ENCODE measurements at regions not wholly inside any gene's neighbourhood (a gene's known extent, or its start where the extent isn't known, plus 50 kb on each side); places are given as distances from the start of the nearest gene placed in this dataset.

DNA sequence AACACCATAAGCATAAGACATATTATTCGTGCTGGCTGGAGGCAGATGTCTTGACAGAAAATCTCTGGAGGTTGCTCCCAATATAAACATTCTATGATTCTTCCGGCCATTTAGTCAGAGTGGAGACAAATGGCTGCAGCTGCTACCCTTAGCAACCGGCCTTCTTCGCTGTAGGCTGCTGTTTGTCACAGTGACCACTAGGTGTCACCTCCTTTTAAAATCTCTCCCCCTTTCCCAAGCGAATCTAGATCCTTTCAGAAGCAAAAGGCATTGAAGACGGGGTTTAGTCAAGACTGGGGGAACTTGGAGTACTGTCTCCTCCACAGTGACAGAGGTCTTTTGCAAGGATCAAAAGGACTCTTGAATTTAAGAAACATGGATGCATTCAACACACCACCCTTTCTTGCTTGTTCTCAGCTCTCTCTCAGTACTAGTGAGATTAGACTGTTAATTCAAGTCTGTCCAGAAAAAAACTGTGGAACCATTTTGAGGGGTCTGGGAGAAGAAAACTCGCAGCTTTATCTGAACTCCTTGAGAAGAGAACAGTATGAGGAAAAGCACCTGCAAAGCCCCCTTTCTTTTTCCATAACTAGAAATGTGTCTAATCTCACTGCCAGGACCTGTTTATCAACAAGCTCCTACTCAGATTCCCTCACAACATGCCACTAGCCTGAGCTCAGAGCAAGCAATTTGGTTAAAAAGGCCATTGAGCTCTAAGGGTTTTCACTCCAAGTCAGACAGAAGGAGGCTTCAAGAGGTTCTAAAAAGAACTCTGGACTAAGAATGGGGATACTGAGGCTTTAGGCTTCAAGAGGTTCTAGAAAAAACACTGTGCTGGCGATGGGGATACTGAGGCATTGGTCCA, 408.3 kb upstream of the PLXNA2 start:
- Histone ChIP-seq H3K9me3 (replicated peaks in 1 of 2; ENCODE audit: control insufficient read depth in 1 of 2, insufficient read depth in 1 of 2, low read length in 2 of 2) (no peaks in the 10 kb centered on the region), H2AFZ (ENCODE audit: insufficient read depth, low read depth, low read length, poor library complexity, severe bottlenecking) (no peak overlapping the region), H3K36me3 (replicated peaks in 1 of 2; ENCODE audit: control insufficient read depth in 1 of 2, insufficient read depth in 2 of 2, low read length in 2 of 2) (no peaks in the 10 kb centered on the region), H3K27me3 (ENCODE audit: control insufficient read depth in 2 of 2, insufficient read depth in 2 of 2, low read length in 2 of 2) (no peaks in the 10 kb centered on the region), H3K9ac (ENCODE audit: insufficient read depth, low read length, poor library complexity, severe bottlenecking) (no peak overlapping the region), H3K4me3 (replicated peaks in 1 of 3; ENCODE audit: low read depth in 2 of 3, low read length in 3 of 3) (no peak overlapping the region), H3K4me1 (ENCODE audit: control insufficient read depth in 1 of 2, insufficient read depth in 2 of 2, low read length in 2 of 2) (no peaks in the 10 kb centered on the region), H3K27ac (ENCODE audit: low read depth in 1 of 2, low read length in 2 of 2) (no peak overlapping the region), H4K20me1 (ENCODE audit: insufficient read depth, low read length) (no peaks in the 10 kb centered on the region), H3K79me2 (ENCODE audit: insufficient read depth, low read length) (no peaks in the 10 kb centered on the region), H3K4me2 (replicated peaks; ENCODE audit: extremely low read depth, low read length, poor library complexity, severe bottlenecking) (no peak overlapping the region)
- Mint-ChIP-seq H3K27me3 (ENCODE audit: low read depth in 3 of 3) (peaks cover 3 to 4% (median 4%) of the 10 kb centered on the region in 3 donors), H3K4me1 (no peaks in the 10 kb centered on the region), H3K36me3 (no peaks in the 10 kb centered on the region), H3K9me3 (no peaks in the 10 kb centered on the region), H3K27ac (no peak overlapping the region), H3K4me3 (no peak overlapping the region)
- intact Hi-C loops (cut with micrococcal nuclease) = loop anchor here in 1 of 2 donors (5.0 kb wide), 1 partner anchor 915 kb away; no protein-coding TSS in a partner anchor
- WGBS (ENCODE audit: insufficient coverage) = no CpG with 5 or more reads among the region's 8 CpGs
- TF ChIP-seq, protein P1, sequence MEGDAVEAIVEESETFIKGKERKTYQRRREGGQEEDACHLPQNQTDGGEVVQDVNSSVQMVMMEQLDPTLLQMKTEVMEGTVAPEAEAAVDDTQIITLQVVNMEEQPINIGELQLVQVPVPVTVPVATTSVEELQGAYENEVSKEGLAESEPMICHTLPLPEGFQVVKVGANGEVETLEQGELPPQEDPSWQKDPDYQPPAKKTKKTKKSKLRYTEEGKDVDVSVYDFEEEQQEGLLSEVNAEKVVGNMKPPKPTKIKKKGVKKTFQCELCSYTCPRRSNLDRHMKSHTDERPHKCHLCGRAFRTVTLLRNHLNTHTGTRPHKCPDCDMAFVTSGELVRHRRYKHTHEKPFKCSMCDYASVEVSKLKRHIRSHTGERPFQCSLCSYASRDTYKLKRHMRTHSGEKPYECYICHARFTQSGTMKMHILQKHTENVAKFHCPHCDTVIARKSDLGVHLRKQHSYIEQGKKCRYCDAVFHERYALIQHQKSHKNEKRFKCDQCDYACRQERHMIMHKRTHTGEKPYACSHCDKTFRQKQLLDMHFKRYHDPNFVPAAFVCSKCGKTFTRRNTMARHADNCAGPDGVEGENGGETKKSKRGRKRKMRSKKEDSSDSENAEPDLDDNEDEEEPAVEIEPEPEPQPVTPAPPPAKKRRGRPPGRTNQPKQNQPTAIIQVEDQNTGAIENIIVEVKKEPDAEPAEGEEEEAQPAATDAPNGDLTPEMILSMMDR (IDR thresholded peaks at IDR 0.05) = peak; percentile 81
- DNase-seq = peak in 2 of 3 donors; percentile 16 to 20

DNA sequence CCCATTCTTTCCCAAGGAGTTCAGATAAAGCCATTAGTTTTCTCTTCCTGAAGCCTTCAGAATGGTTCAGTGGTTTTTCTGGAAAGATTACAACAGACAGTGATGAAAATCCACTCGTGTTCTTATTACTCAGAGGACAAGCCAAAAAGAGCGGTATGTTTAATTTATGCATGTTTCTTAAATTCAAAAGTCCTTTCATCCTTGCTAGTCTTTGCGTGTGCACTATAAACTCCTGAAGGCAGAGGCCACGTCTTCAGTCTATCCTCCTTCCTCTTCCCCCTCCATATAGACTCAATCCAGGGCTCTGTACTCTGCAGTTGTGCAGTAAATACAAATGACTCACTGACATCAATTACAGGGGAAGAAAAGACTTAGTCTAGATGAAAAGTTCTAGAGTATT, 409.2 kb upstream of the PLXNA2 start:
- no peaks in the 10 kb centered on the region for H3K79me2 ChIP-seq (ENCODE audit: insufficient read depth, low read length)
- no peak overlapping the region for H2AFZ ChIP-seq (ENCODE audit: insufficient read depth, low read depth, low read length, poor library complexity, severe bottlenecking)
- Mint-ChIP-seq H3K27me3 (ENCODE audit: low read depth in 3 of 3) (peaks cover 2 to 3% (median 3%) of the 10 kb centered on the region in 3 donors), H3K9me3 (no peaks in the 10 kb centered on the region), H3K27ac (no peak overlapping the region), H3K36me3 (no peaks in the 10 kb centered on the region), H3K4me1 (no peaks in the 10 kb centered on the region), H3K4me3 (no peak overlapping the region)
- no peak for DNase-seq
- no peak overlapping the region for H3K4me2 ChIP-seq (replicated peaks; ENCODE audit: extremely low read depth, low read length, poor library complexity, severe bottlenecking)
- no peaks in the 10 kb centered on the region for H3K9me3 ChIP-seq (replicated peaks in 1 of 2; ENCODE audit: control insufficient read depth in 1 of 2, insufficient read depth in 1 of 2, low read length in 2 of 2)
- no peaks in the 10 kb centered on the region for H4K20me1 ChIP-seq (ENCODE audit: insufficient read depth, low read length)
- H3K4me1 ChIP-seq (ENCODE audit: control insufficient read depth in 1 of 2, insufficient read depth in 2 of 2, low read length in 2 of 2) = no peaks in the 10 kb centered on the region
- intact Hi-C loops (cut with micrococcal nuclease) = loop anchor here in 1 of 2 donors (5.0 kb wide), 1 partner anchor 914 kb away; no protein-coding TSS in a partner anchor
- no peaks in the 10 kb centered on the region for H3K36me3 ChIP-seq (replicated peaks in 1 of 2; ENCODE audit: control insufficient read depth in 1 of 2, insufficient read depth in 2 of 2, low read length in 2 of 2)
- TF ChIP-seq, protein P1 (IDR thresholded peaks at IDR 0.05) = no peak
- H3K9ac ChIP-seq (ENCODE audit: insufficient read depth, low read length, poor library complexity, severe bottlenecking) = no peak overlapping the region
- no peak overlapping the region for H3K4me3 ChIP-seq (replicated peaks in 1 of 3; ENCODE audit: low read depth in 2 of 3, low read length in 3 of 3)
- H3K27ac ChIP-seq (ENCODE audit: low read depth in 1 of 2, low read length in 2 of 2) = no peak overlapping the region
- WGBS (ENCODE audit: insufficient coverage) = 81% methylated on average over 2 of the region's 4 CpGs
- H3K27me3 ChIP-seq (ENCODE audit: control insufficient read depth in 2 of 2, insufficient read depth in 2 of 2, low read length in 2 of 2) = no peaks in the 10 kb centered on the region
